ENCODE measurements at regions not wholly inside any gene's neighbourhood (a gene's known extent, or its start where the extent isn't known, plus 50 kb on each side); places are given as distances from the start of the nearest gene placed in this dataset.

DNA sequence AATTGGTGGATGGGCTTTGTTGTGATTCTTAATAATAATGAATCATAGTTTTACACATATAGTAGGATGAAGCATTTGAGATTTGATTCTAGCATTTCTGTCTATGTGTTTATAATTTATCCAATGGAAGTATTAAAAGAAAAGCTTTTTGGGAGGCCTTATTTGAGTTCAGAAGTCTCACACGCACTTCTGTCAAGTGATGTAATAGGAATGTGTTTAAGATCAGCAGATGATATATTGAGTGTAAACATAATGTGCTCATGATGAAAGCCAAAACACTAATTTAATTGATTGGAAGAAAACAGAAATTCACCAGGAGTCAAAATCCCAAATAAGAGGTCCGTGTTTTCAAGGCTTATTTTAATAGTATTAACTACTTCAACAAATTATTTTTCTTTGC is 435.6 kb upstream of the HSF2 start:
- Mint-ChIP-seq H3K27me3 (no peaks in the 10 kb centered on the region), H3K27ac (no peak overlapping the region), H3K9me3 (no peaks in the 10 kb centered on the region), H3K4me1 (peaks cover 15% of the 10 kb centered on the region), H3K4me3 (no peak overlapping the region)
- DNase-seq (no peak), ATAC-seq (no peak)

DNA sequence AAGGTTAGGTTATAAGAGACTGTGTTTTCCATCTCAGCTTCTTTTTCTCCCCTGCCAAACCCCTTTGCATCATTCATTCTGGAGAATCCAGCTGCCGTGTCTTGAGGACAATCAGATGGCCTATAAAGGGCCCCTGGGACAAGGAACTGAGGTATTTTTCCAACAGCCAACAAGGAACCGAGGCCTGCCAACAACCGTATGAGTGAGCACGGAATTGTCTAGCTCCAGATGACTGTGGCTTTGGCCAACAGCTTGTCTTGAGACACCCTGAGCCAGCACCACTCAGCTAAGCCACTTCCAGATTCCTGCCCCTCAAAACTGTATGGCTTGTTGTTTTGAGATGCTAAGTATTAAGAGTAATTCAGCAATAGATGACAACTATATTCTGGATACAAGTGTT is 433.7 kb upstream of the HSF2 start:
- DNase-seq (no peak), ATAC-seq (no peak)
- no peaks in the 10 kb centered on the region for H3K9me3 Mint-ChIP-seq
- peaks cover under 1% of the 10 kb centered on the region for H3K4me1 Mint-ChIP-seq
- H3K4me3 Mint-ChIP-seq: no peak overlapping the region
- H3K27me3 Mint-ChIP-seq: no peaks in the 10 kb centered on the region
- H3K27ac Mint-ChIP-seq: no peak overlapping the region

DNA sequence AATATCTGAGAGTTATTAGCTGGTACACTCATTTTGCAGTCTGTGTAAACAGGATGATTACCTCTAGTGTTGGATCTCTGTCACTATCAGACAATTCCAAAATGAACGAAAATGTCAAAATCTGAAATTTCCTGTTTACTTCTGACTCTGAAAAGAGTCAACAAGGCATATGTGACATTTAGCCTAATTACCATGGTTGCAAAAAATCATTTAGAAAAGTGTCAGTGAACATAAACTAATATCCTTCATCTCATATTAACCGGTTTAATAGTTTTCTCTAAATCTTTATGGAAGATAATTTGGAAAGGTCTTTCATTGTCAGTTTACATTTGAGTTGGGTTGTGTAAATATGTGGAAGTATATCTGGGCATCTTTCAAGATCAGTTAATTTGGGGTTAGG is 431.8 kb upstream of the HSF2 start:
- Mint-ChIP-seq H3K4me3 (no peak overlapping the region), H3K27me3 (no peaks in the 10 kb centered on the region), H3K27ac (no peak overlapping the region), H3K4me1 (peaks cover 10% of the 10 kb centered on the region), H3K9me3 (no peaks in the 10 kb centered on the region)
- DNase-seq: no peak
- no peak for ATAC-seq

DNA sequence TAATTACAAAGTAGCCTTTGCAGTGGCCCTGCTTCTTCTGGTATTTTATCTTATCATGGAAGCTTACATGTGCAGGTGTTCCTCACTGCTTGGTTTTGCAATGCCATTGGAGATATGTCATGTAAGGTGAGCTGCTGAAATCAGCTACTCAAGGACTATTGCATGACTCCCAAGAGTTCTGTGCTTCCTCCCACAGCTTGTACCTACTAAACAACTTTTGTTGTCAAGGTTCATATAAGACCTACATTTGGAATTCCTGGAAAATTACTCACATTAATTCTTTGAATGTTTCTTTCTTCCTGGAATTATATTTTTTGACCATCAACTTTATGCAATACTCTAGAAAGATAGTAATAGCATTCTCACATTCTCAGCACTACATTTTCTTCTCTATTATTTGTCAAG is 427.5 kb upstream of the HSF2 start:
- H3K4me1 Mint-ChIP-seq: peaks cover 16% of the 10 kb centered on the region
- ATAC-seq (no peak), DNase-seq (no peak)

DNA sequence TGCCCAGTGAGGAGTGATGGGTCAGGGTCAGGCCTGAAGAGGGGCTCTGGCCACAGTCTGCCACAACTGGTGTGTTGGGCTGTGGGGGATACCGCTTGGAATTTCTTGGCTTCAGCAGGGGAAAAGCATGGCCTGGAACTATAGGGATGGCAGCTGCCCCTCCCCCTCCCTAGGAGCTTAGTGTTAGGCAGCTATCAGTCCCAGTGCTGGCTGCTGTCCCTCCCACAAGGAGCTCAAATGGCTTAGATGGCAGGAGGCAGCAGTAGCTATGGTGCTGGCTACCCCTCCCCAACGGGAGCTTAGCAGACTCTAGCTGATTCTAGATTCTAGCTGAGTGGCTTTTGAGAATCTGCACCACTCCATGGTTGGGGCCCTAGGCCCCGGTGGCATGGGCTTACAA is 414.5 kb upstream of the HSF2 start:
- DNase-seq (no peak), ATAC-seq (no peak)
- Mint-ChIP-seq H3K4me3 (no peak overlapping the region), H3K9me3 (peaks cover 16 to 40% of the 10 kb centered on the region in 2 donors), H3K27ac (no peak overlapping the region), H3K4me1 (no peaks in the 10 kb centered on the region), H3K27me3 (peaks cover 12% of the 10 kb centered on the region)

More for the DNA sequence above, 427.5 kb upstream of the HSF2 start:
- Mint-ChIP-seq H3K4me3 (no peak overlapping the region), H3K27ac (no peak overlapping the region), H3K27me3 (no peaks in the 10 kb centered on the region), H3K9me3 (no peaks in the 10 kb centered on the region)

DNA sequence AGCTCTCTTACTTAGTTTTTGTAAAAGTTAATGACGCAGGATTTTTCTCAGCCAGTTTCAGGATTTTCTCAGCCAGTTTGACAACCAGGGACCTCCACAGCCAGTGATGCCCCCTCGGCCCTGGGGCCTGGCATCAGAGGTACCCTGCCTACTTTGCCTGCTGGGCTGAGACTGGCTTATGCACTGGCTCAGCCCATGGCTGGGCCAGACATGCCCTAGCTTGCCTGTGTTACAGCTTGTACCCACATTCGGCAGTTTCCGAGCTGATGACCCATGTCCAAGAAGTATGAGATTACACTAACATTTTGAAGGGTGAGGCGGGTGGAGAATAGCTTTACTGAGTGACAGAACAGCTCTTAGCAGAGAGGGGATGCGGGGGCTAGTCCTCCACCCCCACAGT is 406.1 kb upstream of the HSF2 start:
- H3K27me3 Mint-ChIP-seq: no peaks in the 10 kb centered on the region

DNA sequence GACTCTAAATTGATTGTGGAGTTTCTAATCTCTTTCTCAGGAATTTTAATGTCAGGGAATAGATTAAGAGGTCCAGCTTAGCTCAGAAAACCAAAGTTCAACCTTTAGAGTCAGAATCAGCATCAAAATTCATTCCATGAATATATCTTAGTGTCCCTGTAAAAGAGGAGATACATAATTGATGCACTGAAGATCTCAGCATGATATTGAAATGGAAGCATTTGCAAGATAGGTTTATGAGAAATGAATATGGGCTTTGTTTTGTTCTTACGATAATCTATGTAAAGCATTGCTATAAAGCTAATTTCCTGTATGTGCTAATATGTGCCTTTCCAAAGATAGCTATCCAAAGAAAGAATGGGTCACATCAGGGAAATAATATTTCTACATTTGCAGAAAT is 404.5 kb upstream of the HSF2 start:
- ATAC-seq: no peak
- Mint-ChIP-seq H3K4me3 (no peak overlapping the region), H3K27me3 (no peaks in the 10 kb centered on the region), H3K27ac (no peak overlapping the region), H3K9me3 (peaks cover 8 to 11% of the 10 kb centered on the region in 2 donors), H3K4me1 (peaks cover 10% of the 10 kb centered on the region)
- no peak for DNase-seq

More for the DNA sequence above, 406.1 kb upstream of the HSF2 start:
- Mint-ChIP-seq H3K27ac (peak overlapping the region in 1 of 2 donors; percentile 10), H3K4me3 (no peak overlapping the region), H3K9me3 (peaks cover 8 to 11% of the 10 kb centered on the region in 2 donors), H3K4me1 (peaks cover 10% of the 10 kb centered on the region)
- DNase-seq: no peak
- ATAC-seq: no peak

DNA sequence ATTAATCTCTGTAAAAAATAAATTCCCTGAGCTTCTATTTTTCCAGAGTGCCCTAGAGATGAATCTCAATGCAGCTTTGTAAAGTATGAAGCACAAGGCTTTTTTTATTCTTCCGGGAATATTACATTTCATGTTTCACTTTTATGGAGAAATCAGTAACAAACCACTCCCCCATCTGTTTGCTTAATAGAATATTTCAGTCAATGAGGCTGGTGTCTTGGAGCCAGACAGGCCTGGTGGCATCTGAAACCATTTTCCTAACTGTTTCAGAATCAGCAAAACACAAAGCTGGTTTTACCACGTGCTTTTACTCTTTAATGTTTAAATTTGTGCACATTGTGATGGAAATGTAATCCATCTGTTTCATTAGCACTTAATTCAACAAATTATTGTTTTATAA is 400.8 kb upstream of the HSF2 start:
- DNase-seq: no peak

DNA sequence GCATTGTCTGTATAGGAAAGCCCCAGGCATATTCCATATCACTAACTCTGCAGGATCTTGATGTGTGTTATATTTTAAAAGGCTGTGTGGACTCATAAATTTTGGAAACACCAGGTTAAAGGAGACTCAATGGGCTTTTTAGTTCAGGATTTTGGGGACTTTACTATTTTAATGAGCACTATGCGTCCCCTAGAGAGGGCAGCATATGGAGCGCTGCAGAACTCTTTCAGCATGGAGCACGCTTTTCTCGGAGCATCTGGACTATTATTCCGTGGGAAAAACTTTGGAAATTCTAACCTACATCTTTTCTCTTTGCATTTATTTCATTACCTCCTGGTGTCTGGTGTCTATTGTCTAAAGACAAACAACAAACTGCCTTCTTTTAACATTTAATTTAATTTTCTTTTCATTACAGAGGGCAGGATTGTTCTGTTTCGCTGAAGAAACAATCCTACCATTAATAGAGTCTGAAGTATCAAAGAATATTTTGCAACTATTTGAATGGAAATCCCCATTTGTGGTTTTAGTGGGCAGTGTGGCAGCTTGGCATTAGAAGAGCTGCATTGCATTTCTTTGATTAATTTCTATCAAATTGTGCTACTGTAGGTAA is 399.9 kb upstream of the HSF2 start:
- ATAC-seq: no peak
- Mint-ChIP-seq H3K27me3 (no peaks in the 10 kb centered on the region), H3K4me1 (no peaks in the 10 kb centered on the region), H3K9me3 (peaks cover 0 to 5% of the 10 kb centered on the region in 2 donors), H3K27ac (no peak overlapping the region), H3K4me3 (no peak overlapping the region)
- DNase-seq: no peak

More for the DNA sequence above, 400.8 kb upstream of the HSF2 start:
- no peaks in the 10 kb centered on the region for H3K4me1 Mint-ChIP-seq
- H3K27ac Mint-ChIP-seq: no peak overlapping the region
- no peaks in the 10 kb centered on the region for H3K27me3 Mint-ChIP-seq
- ATAC-seq: no peak
- H3K4me3 Mint-ChIP-seq: no peak overlapping the region
- H3K9me3 Mint-ChIP-seq: peaks cover 4 to 7% of the 10 kb centered on the region in 2 donors

DNA sequence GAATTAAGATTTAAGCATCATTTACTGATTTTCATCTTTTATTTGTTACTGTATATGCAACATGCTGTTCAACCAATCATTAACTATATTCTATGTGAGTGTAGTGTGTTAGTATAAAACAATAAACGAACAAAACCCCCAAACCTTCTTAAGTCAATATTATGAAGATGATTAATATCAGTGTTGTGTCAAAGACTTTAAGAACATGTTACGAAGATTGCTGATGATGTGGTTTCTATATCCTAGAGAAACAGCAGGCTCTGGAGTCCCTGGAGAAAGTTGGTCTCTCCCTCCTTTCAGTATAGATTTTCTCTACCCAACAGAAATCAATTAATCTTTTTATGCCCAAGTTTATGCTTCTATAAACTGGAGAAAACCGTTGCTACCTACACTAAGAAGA is 393.8 kb upstream of the HSF2 start:
- no peaks in the 10 kb centered on the region for H3K4me1 Mint-ChIP-seq
- no peak for DNase-seq
- ATAC-seq: no peak
- H3K27ac Mint-ChIP-seq: no peak overlapping the region
- no peak overlapping the region for H3K4me3 Mint-ChIP-seq
- H3K27me3 Mint-ChIP-seq: peaks cover 15% of the 10 kb centered on the region
- H3K9me3 Mint-ChIP-seq: no peaks in the 10 kb centered on the region

DNA sequence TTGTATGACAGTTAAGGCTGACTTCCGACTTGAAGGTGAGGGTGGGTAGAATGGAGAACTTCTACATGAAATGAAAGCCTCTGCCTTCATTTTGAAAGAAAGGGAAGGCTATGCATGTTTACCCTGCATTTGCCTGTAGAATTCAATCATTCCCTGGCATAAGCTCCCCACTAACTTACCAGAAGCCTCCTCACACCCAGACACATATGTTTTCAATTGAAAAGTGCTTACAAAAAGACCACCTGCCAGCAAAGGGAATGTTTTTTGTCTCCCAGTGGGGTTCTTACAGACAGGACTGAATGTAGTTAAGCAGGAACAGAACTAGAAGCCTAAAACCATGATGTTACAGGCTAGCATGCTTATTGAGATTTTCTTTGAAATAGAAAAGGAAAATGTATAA is 392.1 kb upstream of the HSF2 start:
- H3K4me1 Mint-ChIP-seq: no peaks in the 10 kb centered on the region
- no peak for ATAC-seq
- DNase-seq: no peak
- no peak overlapping the region for H3K4me3 Mint-ChIP-seq
- peaks cover 15% of the 10 kb centered on the region for H3K27me3 Mint-ChIP-seq
- no peak overlapping the region for H3K27ac Mint-ChIP-seq
- H3K9me3 Mint-ChIP-seq: no peaks in the 10 kb centered on the region

DNA sequence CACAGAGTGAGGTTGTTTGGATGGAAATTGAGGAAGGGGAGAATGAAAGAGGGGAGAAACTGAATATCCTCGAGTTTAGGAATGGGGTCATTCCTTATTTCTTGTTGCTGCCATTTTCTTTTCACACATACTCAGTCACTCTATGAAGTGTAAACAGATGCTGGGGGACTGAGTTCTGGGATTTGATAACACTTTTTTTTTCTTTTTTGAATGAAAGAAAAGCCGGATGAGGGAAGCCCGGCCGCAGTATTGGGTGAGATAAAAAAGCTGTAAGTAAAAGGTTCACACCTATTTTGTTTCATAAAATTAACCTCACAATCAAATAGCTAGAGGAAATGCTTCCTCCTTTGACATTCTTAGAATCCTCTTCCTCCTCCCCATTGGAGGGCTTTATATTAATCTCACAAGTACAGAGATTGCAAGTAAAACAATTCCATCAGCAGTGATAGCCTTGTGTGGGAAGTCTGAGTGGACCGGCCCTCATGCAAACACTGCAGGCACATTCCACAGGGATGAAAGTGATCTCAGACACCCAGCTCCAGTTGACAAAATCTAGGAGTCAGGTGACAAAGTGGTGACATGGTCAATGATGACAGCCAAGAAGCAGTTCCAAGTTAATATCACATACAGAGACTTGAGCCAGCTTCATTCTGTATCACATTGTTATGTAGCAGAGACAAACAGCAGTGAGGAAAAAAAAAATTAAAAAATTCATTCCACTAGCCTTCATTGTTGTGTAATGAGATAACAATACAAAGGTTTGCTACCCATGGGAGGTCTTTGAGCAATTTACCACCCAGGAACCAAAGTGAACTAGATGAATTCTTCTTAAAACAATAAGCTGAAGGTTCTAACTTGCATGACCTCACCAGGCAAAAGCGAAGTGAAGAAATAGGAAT is 391.1 kb upstream of the HSF2 start:
- Mint-ChIP-seq H3K4me3 (no peak overlapping the region), H3K9me3 (no peaks in the 10 kb centered on the region), H3K4me1 (no peaks in the 10 kb centered on the region), H3K27ac (no peak overlapping the region), H3K27me3 (peaks cover 15% of the 10 kb centered on the region)
- no peak for DNase-seq
- ATAC-seq: no peak

DNA sequence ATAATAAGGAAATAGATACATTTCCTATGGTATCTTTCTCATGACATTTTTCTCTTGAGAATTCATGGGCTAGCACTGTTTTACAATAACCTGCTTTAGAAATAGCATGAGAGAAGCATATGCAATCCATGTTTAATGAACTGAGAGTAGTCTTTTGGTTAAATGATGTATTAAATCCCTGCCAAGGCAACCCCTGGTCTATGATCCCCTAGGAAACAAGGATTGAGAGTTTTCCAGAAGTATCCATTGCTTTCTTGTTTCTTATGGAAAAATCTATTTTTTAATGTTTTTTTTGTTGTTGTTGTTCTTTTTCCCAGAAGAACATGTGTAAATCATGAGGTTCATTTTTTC is 390.5 kb upstream of the HSF2 start:
- H3K4me3 Mint-ChIP-seq: no peak overlapping the region
- H3K9me3 Mint-ChIP-seq: no peaks in the 10 kb centered on the region
- DNase-seq (no peak), ATAC-seq (no peak)
- H3K27me3 Mint-ChIP-seq: peaks cover 15% of the 10 kb centered on the region
- H3K4me1 Mint-ChIP-seq: no peaks in the 10 kb centered on the region
- no peak overlapping the region for H3K27ac Mint-ChIP-seq

DNA sequence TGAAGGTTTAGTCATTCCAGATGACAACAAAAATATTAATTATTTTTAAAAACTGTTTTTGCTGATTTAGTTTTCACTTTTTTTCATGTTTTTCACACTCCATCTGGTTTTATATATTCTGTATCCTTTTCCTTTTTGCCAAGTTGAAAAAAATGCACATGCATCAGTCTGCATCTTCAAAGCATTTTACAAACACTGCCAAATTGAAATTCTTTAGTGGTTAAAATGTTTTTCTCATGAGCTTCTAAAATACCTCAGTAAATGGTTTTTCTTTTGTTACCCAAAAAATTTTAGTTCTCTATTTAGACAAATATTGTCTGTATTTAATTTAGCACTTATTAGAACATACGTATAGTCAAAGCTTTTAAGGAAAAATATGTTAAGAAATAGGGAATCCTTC is 386.9 kb upstream of the HSF2 start:
- Mint-ChIP-seq H3K9me3 (no peaks in the 10 kb centered on the region), H3K4me1 (no peaks in the 10 kb centered on the region), H3K27ac (no peak overlapping the region), H3K27me3 (peaks cover 9% of the 10 kb centered on the region), H3K4me3 (no peak overlapping the region)
- no peak for ATAC-seq
- DNase-seq: no peak

DNA sequence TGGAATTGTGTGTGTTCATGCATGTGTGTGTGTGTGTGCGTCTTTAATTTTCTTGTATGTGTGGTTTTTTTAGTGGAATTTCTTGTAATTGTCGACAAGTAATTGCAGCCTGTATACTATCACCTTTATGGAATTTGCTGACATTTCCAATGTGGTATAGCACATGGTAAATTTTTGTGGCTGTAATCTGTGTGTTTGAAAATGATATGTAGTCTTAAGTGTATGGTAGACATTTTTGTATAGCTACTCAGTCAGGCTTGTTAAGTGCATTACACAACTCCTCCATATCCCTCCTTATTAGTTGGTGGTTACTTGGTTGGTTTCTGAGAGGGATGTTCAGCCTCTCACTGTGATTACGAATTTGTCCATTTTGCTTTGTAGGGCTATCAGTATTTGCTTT is 384.5 kb upstream of the HSF2 start:
- no peak overlapping the region for H3K4me3 Mint-ChIP-seq
- H3K4me1 Mint-ChIP-seq: no peaks in the 10 kb centered on the region
- no peaks in the 10 kb centered on the region for H3K9me3 Mint-ChIP-seq
- DNase-seq (no peak), ATAC-seq (no peak)
- H3K27ac Mint-ChIP-seq: no peak overlapping the region
- H3K27me3 Mint-ChIP-seq: no peaks in the 10 kb centered on the region

DNA sequence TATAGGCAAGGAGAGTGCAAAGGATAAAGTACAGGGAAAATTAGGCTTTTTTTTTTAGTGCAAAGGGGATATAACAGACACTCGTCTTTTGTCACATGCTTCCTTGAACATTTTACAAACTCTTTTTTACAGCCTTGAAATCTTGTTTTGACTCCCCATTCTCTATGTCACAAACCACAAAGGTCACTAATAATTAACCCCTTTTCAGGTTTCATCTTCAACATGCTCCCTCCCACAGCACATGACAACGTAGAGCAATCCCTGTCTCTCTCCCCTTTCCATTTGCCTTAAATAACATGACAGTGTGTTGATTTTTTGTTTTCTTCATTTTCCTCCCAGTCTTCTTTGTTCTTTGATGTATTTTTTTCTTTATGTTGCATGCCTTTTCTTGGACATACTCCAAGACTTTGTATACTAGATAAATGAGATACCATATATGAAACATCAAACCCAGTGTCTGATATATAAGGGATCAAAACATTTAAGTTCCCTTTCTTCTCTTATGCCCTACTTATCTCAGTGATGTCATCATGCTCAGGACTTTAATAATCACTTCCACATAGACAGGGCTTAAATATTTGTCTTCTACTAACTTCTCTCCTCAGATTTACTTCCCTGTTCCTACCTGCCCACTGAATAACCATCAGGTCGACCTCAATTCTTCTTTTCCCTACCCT is 378.7 kb upstream of the HSF2 start:
- Mint-ChIP-seq H3K9me3 (no peaks in the 10 kb centered on the region), H3K4me1 (no peaks in the 10 kb centered on the region), H3K4me3 (no peak overlapping the region), H3K27me3 (no peaks in the 10 kb centered on the region), H3K27ac (no peak overlapping the region)
- DNase-seq (no peak), ATAC-seq (no peak)
